K562 (cell line): ENCODE measurements at regions not wholly inside any gene's neighbourhood (a gene's known extent, or its start where the extent isn't known, plus 50 kb on each side); places are given as distances from the start of the nearest gene placed in this dataset.
A peak's percentile ranks its signal among the peaks of the same experiment; 100 is the strongest.

Experiments
- ATAC-seq: fragments of 200-7000 bp; cut with Tn5 transposase; 3 replicates; pipeline ENCODE4 v1.9.1; 2020; ENCODE audit warnings: moderate library complexity
- BruUV-seq: library from RNA; stranded (reverse); fragments of 400-500 nt; replicated peaks from 2 replicates; lab custom pipeline; 2021; lab: Mats Ljungman, UMichigan
- CTCF ChIA-PET: fragments of 300-600 bp; formaldehyde crosslinking; extraction: SDS; loops from one replicate; lab custom pipeline; 2021; ENCODE audit warnings: low intra/inter-chr PET ratio; lab: Yijun Ruan, JAX
- POLR2A ChIA-PET: fragments of 300-600, 350-650 bp; sonication (Branson Sonifier 250); formaldehyde crosslinking; extraction: SDS; loops from one replicate; lab custom pipeline; 2021; ENCODE audit warnings: antibody characterized with exemption, inconsistent platforms; lab: Yijun Ruan, JAX
- DNase-seq, 4 experiments: peaks; one replicate each; pipeline versions ENCODE4 v3.0.0 to v3.0.0-alpha.2; 2011 to 2018; ENCODE audit warnings: low spot score in 3 of 4, mixed read lengths in 3 of 4; ENCODE audit errors: extremely low read depth in 1 of 4
- FAIRE-seq: peaks from 2 replicates; lab custom pipeline; 2011; peaks lifted over from hg19 to GRCh38; lab: Jason Lieb, UNC
- H2AFZ ChIP-seq: 2 replicates; pipeline ENCODE4 v1.6.0; 2011; ENCODE audit warnings: low read depth, low read length, control low read depth, inconsistent platforms
- H3K27ac ChIP-seq: fragments of 200-600 bp; 3 replicates; pipeline ENCODE4 v1.8.0; 2011; ENCODE audit warnings: low read depth, mild to moderate bottlenecking, control low read depth, inconsistent platforms, low read length, moderate library complexity, mixed read lengths; ENCODE audit errors: extremely low read depth
- H3K27me3 ChIP-seq, 2 experiments: fragments of 300-600 bp in 1 of 2; 2 replicates in 1 of 2; 3 replicates in 1 of 2; pipeline versions ENCODE4 v1.6.0 to v1.8.0; 2011; ENCODE audit warnings: inconsistent platforms in 2 of 2, low read length in 2 of 2, mild to moderate bottlenecking in 1 of 2, mixed read lengths in 1 of 2, moderate library complexity in 1 of 2; ENCODE audit not compliant: control insufficient read depth in 2 of 2, insufficient read depth in 2 of 2
- H3K36me3 ChIP-seq: fragments of 300-600 bp; 3 replicates; pipeline ENCODE4 v1.8.0; 2011; ENCODE audit warnings: mild to moderate bottlenecking, low read length, inconsistent platforms; ENCODE audit not compliant: control insufficient read depth, insufficient read depth
- H3K4me1 ChIP-seq, 2 experiments: fragments of 200-600 bp in 1 of 2; replicated peaks in 1 of 2; 2 replicates in 1 of 2; 3 replicates in 1 of 2; pipeline versions ENCODE4 v1.5.1 to v1.8.0; 2011; ENCODE audit warnings: inconsistent platforms in 2 of 2, low read length in 2 of 2, mild to moderate bottlenecking in 1 of 2, mixed read lengths in 1 of 2, moderate library complexity in 1 of 2; ENCODE audit not compliant: control insufficient read depth in 2 of 2, insufficient read depth in 2 of 2
- H3K4me2 ChIP-seq: 2 replicates; pipeline ENCODE4 v1.6.1; 2011; ENCODE audit warnings: low read length, control low read depth, inconsistent platforms, mixed read lengths; ENCODE audit not compliant: insufficient read depth
- H3K4me3 ChIP-seq: fragments of 200-600 bp; sonication (generic), shearing (Covaris generic); 2 replicates; pipeline ENCODE4 v1.5.1; 2016; ENCODE audit warnings: control low read depth, inconsistent platforms
- H3K79me2 ChIP-seq: fragments of 200-600 bp; 3 replicates; pipeline ENCODE4 v1.8.0; 2011; ENCODE audit warnings: low read length, inconsistent platforms; ENCODE audit not compliant: control insufficient read depth, insufficient read depth
- H3K9ac ChIP-seq, 2 experiments: 2 replicates each; pipeline versions ENCODE4 v1.6.0 to v1.6.1; 2011; ENCODE audit warnings: low read depth in 2 of 2, low read length in 2 of 2, control low read depth in 1 of 2, inconsistent platforms in 1 of 2, mild to moderate bottlenecking in 1 of 2, mixed read lengths in 1 of 2; ENCODE audit not compliant: insufficient read depth in 1 of 2
- H3K9me1 ChIP-seq: one replicate; pipeline ENCODE4 v1.6.0; 2011; ENCODE audit warnings: inconsistent platforms, mild to moderate bottlenecking, low read length, moderate library complexity; ENCODE audit not compliant: control insufficient read depth, insufficient read depth
- H3K9me3 ChIP-seq: replicated peaks from 2 replicates; pipeline ENCODE4 v1.5.1; 2011; ENCODE audit warnings: low read depth, low read length, inconsistent platforms; ENCODE audit not compliant: control insufficient read depth, insufficient read depth
- H4K20me1 ChIP-seq: replicated peaks from 2 replicates; pipeline ENCODE4 v1.6.1; 2011; ENCODE audit warnings: low read length, inconsistent platforms, mixed read lengths; ENCODE audit not compliant: control insufficient read depth, insufficient read depth
- CBX5 ChIP-seq: IDR thresholded peaks from 2 replicates; pipeline ENCODE4 v1.6.1; 2014; ENCODE audit warnings: low read depth, borderline replicate concordance
- HCFC1 ChIP-seq: IDR thresholded peaks from 2 replicates; pipeline ENCODE4 v1.6.1; 2012; ENCODE audit warnings: low read depth, low read length, improper control_type of control experiment
- HOXB6 ChIP-seq: fragments of 250-450 bp; sonication (Bioruptor Pico); IDR thresholded peaks from 2 replicates; pipeline ENCODE4 v1.5.1; 2022; ENCODE audit warnings: mild to moderate bottlenecking, borderline replicate concordance
- ILK ChIP-seq: fragments of 450-650 bp; IDR thresholded peaks from 2 replicates; pipeline ENCODE4 v1.6.1; 2016; ENCODE audit warnings: missing genetic modification characterization, low read depth, mild to moderate bottlenecking, missing compliant biosample characterization, moderate library complexity, borderline replicate concordance
- KDM5B ChIP-seq: fragments of 200-600 bp; sonication (generic); IDR thresholded peaks from 2 replicates; pipeline ENCODE4 v1.6.1; 2012; ENCODE audit warnings: low read depth, mild to moderate bottlenecking, moderate library complexity, low read length, control low read depth, inconsistent platforms; ENCODE audit not compliant: insufficient replicate concordance
- NCOR1 ChIP-seq: fragments of 450-650 bp; IDR thresholded peaks from 2 replicates; pipeline ENCODE4 v1.6.1; 2016; ENCODE audit warnings: mild to moderate bottlenecking, moderate library complexity
- ZNF311 ChIP-seq: fragments of 250-450 bp; sonication (Bioruptor Pico); IDR thresholded peaks from 2 replicates; pipeline ENCODE4 v1.4.0; 2020; ENCODE audit warnings: mild to moderate bottlenecking, moderate library complexity
- WGBS: fragments of 100-300 bp; shearing (Covaris generic); methylation state at CpG from one replicate; pipeline ENCODE4 v1.1.6; 2016; ENCODE audit warnings: low coverage, mixed read lengths; ENCODE audit not compliant: insufficient coverage; ENCODE audit errors: missing lambda C conversion rate; 5-methylcytosine and 5-hydroxymethylcytosine counted together
- in situ Hi-C: fragments of 300-500 bp; cut with MboI; formaldehyde crosslinking; loops from 4 replicates; pipeline ENCODE4 v1.15.0; 2018; ENCODE audit warnings: inconsistent platforms, mixed read lengths
- intact Hi-C: fragments of 100-400 bp; cut with micrococcal nuclease; formaldehyde crosslinking; loops from 2 replicates; pipeline ENCODE4 v1.14.2; 2022
- TF ChIP-seq, protein P1 (sequence below): fragments of 200-600 bp; sonication (generic); IDR thresholded peaks from one replicate; pipeline ENCODE4 v1.6.1; 2012; ENCODE audit warnings: mild to moderate bottlenecking, low read depth, low read length, inconsistent platforms
- TF ChIP-seq, protein P2 (sequence below), 2 experiments: fragments of 450-650 bp; IDR thresholded peaks; 2 replicates each; pipeline ENCODE4 v1.6.1; 2016

DNA sequence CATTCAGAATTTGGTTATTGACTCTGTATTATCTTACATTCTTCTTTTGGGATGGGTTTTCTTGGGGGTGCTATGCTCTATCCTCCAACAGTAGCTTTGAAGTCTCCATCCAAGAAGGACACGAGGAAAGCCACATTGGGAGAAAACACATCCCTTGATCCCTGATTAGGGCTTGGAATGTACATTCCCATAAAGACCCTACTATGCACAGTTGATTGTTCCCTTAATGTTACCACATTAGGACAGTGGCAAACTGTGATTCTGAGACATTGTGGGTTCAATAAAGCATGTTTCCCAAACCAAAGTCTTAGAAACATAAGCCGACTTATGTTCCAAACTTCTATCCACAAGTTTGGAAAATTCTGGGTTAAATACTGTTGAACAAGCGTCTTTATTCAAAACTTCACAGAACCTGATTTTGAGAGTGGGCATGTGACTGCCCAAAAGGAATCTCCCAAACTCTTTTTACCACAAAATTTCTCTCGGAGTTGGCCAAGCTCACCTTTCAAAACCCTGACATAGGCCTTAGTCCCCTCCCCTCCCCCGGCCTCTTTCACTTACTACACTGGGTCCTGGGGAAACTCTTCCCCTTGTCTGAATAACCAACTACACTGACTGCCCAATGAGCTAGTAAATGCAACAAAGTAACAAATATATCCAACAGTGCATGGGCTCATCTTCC is 177.0 kb upstream of the KAZN start:
- no peaks in the 10 kb centered on the region for H3K9me1 ChIP-seq
- WGBS: 61% methylated on average over 5 of the region's 5 CpGs
- H4K20me1 ChIP-seq: no peaks in the 10 kb centered on the region
- ChIA-PET CTCF (no interaction called here), POLR2A (interaction anchor here (0.9 to 2.2 kb wide), 5 partner anchors 10 to 156 kb away, joined by 3 to 15 read pairs (median 7); no protein-coding TSS in a partner anchor)
- intact Hi-C loops: no loop called here
- H3K4me2 ChIP-seq: peak overlapping the region; percentile 56
- peak overlapping the region; percentile 44 for H2AFZ ChIP-seq
- no peaks in the 10 kb centered on the region for H3K36me3 ChIP-seq
- H3K27me3 ChIP-seq: no peaks in the 10 kb centered on the region
- FAIRE-seq: no peak
- no peak for DNase-seq
- peak overlapping the region; percentile 66 for H3K27ac ChIP-seq
- in situ Hi-C loops: no loop called here
- peak; percentile 59 for ATAC-seq
- no peak overlapping the region for H3K4me3 ChIP-seq
- no peaks in the 10 kb centered on the region; the same call in 1 of the 2 replicates for H3K9me3 ChIP-seq
- H3K79me2 ChIP-seq: peaks cover 20% of the 10 kb centered on the region
- no TSS peak for BruUV-seq
- H3K4me1 ChIP-seq: peaks cover 8 to 41% of the 10 kb centered on the region in 2 experiments
- H3K9ac ChIP-seq: peak overlapping the region in 1 of 2 experiments; percentile 32; a peak in 1 of 4 replicates
- TF ChIP-seq, protein P1, sequence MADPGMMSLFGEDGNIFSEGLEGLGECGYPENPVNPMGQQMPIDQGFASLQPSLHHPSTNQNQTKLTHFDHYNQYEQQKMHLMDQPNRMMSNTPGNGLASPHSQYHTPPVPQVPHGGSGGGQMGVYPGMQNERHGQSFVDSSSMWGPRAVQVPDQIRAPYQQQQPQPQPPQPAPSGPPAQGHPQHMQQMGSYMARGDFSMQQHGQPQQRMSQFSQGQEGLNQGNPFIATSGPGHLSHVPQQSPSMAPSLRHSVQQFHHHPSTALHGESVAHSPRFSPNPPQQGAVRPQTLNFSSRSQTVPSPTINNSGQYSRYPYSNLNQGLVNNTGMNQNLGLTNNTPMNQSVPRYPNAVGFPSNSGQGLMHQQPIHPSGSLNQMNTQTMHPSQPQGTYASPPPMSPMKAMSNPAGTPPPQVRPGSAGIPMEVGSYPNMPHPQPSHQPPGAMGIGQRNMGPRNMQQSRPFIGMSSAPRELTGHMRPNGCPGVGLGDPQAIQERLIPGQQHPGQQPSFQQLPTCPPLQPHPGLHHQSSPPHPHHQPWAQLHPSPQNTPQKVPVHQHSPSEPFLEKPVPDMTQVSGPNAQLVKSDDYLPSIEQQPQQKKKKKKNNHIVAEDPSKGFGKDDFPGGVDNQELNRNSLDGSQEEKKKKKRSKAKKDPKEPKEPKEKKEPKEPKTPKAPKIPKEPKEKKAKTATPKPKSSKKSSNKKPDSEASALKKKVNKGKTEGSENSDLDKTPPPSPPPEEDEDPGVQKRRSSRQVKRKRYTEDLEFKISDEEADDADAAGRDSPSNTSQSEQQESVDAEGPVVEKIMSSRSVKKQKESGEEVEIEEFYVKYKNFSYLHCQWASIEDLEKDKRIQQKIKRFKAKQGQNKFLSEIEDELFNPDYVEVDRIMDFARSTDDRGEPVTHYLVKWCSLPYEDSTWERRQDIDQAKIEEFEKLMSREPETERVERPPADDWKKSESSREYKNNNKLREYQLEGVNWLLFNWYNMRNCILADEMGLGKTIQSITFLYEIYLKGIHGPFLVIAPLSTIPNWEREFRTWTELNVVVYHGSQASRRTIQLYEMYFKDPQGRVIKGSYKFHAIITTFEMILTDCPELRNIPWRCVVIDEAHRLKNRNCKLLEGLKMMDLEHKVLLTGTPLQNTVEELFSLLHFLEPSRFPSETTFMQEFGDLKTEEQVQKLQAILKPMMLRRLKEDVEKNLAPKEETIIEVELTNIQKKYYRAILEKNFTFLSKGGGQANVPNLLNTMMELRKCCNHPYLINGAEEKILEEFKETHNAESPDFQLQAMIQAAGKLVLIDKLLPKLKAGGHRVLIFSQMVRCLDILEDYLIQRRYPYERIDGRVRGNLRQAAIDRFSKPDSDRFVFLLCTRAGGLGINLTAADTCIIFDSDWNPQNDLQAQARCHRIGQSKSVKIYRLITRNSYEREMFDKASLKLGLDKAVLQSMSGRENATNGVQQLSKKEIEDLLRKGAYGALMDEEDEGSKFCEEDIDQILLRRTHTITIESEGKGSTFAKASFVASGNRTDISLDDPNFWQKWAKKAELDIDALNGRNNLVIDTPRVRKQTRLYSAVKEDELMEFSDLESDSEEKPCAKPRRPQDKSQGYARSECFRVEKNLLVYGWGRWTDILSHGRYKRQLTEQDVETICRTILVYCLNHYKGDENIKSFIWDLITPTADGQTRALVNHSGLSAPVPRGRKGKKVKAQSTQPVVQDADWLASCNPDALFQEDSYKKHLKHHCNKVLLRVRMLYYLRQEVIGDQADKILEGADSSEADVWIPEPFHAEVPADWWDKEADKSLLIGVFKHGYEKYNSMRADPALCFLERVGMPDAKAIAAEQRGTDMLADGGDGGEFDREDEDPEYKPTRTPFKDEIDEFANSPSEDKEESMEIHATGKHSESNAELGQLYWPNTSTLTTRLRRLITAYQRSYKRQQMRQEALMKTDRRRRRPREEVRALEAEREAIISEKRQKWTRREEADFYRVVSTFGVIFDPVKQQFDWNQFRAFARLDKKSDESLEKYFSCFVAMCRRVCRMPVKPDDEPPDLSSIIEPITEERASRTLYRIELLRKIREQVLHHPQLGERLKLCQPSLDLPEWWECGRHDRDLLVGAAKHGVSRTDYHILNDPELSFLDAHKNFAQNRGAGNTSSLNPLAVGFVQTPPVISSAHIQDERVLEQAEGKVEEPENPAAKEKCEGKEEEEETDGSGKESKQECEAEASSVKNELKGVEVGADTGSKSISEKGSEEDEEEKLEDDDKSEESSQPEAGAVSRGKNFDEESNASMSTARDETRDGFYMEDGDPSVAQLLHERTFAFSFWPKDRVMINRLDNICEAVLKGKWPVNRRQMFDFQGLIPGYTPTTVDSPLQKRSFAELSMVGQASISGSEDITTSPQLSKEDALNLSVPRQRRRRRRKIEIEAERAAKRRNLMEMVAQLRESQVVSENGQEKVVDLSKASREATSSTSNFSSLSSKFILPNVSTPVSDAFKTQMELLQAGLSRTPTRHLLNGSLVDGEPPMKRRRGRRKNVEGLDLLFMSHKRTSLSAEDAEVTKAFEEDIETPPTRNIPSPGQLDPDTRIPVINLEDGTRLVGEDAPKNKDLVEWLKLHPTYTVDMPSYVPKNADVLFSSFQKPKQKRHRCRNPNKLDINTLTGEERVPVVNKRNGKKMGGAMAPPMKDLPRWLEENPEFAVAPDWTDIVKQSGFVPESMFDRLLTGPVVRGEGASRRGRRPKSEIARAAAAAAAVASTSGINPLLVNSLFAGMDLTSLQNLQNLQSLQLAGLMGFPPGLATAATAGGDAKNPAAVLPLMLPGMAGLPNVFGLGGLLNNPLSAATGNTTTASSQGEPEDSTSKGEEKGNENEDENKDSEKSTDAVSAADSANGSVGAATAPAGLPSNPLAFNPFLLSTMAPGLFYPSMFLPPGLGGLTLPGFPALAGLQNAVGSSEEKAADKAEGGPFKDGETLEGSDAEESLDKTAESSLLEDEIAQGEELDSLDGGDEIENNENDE: no peak
- no peak for TF ChIP-seq CBX5
- TF ChIP-seq, protein P2, sequence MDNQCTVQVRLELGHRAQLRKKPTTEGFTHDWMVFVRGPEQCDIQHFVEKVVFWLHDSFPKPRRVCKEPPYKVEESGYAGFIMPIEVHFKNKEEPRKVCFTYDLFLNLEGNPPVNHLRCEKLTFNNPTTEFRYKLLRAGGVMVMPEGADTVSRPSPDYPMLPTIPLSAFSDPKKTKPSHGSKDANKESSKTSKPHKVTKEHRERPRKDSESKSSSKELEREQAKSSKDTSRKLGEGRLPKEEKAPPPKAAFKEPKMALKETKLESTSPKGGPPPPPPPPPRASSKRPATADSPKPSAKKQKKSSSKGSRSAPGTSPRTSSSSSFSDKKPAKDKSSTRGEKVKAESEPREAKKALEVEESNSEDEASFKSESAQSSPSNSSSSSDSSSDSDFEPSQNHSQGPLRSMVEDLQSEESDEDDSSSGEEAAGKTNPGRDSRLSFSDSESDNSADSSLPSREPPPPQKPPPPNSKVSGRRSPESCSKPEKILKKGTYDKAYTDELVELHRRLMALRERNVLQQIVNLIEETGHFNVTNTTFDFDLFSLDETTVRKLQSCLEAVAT (IDR thresholded peaks at IDR 0.05): no peak
- no peak for TF ChIP-seq ILK (tag)
- no peak for TF ChIP-seq ZNF311
- no peak for TF ChIP-seq HCFC1
- TF ChIP-seq NCOR1: no peak
- no peak for TF ChIP-seq HOXB6 (CRISPR knock-in tag)
- TF ChIP-seq KDM5B: no peak
